ENCODE measurements at regions not wholly inside any gene's neighbourhood (a gene's known extent, or its start where the extent isn't known, plus 50 kb on each side); places are given as distances from the start of the nearest gene placed in this dataset.

DNA sequence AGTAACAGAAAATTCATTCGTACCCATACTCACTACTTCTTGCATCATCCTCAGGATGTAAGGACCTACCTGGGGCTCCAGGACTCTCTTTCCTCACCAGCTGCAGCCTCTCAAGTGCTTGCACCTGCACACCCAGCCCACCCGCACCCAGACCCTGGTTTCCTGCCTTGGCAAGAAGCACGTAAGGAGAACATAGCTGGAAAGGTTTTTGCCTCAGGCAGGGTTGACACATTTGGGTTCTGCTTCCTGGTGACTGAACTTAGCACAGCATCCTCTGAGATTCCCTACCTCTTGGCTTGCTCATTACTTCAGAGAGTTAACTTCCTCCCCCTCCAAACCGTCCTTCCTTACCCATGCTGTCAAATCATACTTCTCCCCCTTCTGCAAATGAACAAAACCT, 556.9 kb downstream of the CD83 start:
- Histone ChIP-seq H2BK15ac (ENCODE audit: low read depth, low read length) (no peak overlapping the region), H4K20me1 (ENCODE audit: control insufficient read depth, insufficient read depth, insufficient read length) (no peaks in the 10 kb centered on the region), H2AFZ (ENCODE audit: low read length) (no peak overlapping the region), H4K8ac (replicated peaks; ENCODE audit: insufficient read length, low read depth, low read length) (no peak overlapping the region), H3T11ph (ENCODE audit: low read length) (no peak overlapping the region), H4K5ac (ENCODE audit: insufficient read length, low read depth, low read length) (no peak overlapping the region), H3K27me3 (ENCODE audit: insufficient read depth, low read length) (no peaks in the 10 kb centered on the region), H3K56ac (ENCODE audit: insufficient read length, low read depth, low read length) (no peak overlapping the region), H3K18ac (ENCODE audit: insufficient read length, low read depth, low read length) (no peak overlapping the region), H4K91ac (ENCODE audit: insufficient read length, low read depth, low read length) (no peak overlapping the region), H3K9ac (ENCODE audit: extremely low read depth, insufficient read length, low read length) (no peak overlapping the region), H2BK20ac (ENCODE audit: low read depth, low read length, poor library complexity, severe bottlenecking) (no peak overlapping the region), H3K14ac (ENCODE audit: insufficient read depth, low read length) (no peak overlapping the region), H2BK120ac (ENCODE audit: low read depth, low read length, poor library complexity, severe bottlenecking) (no peak overlapping the region), H3K27ac (ENCODE audit: insufficient read length, low read depth, low read length) (no peak overlapping the region), H3K23me2 (ENCODE audit: insufficient read length, low read depth, low read length, poor library complexity, severe bottlenecking) (no peaks in the 10 kb centered on the region), H3K79me2 (ENCODE audit: insufficient read depth, low read length) (no peaks in the 10 kb centered on the region), H2BK12ac (ENCODE audit: insufficient read length, low read depth, low read length) (no peak overlapping the region), H3K4me1 (ENCODE audit: insufficient read depth, low read length) (peaks cover 2% of the 10 kb centered on the region; the same call in 1 of the 2 replicates), H3K79me1 (ENCODE audit: insufficient read depth, low read depth, low read length, poor library complexity, severe bottlenecking) (no peaks in the 10 kb centered on the region), H2BK5ac (ENCODE audit: insufficient read length, low read length) (no peak overlapping the region), H3K23ac (ENCODE audit: insufficient read length, low read depth, low read length) (no peak overlapping the region), H2AK5ac (ENCODE audit: insufficient read length, low read length) (no peak overlapping the region), H3K4me2 (ENCODE audit: insufficient read depth, insufficient read length, low read length) (no peak overlapping the region), H3K4ac (ENCODE audit: low read depth, low read length) (no peak overlapping the region), H3K9me3 (ENCODE audit: control insufficient read depth, low read depth, low read length) (no peaks in the 10 kb centered on the region)
- Mint-ChIP-seq H3K27ac (no peak overlapping the region), H3K4me1 (peaks cover 12 to 14% of the 10 kb centered on the region in 2 experiments), H3K9me3 (no peaks in the 10 kb centered on the region), H3K27me3 (ENCODE audit: low read depth) (no peaks in the 10 kb centered on the region), H3K4me3 (no peak overlapping the region), H3K36me3 (ENCODE audit: insufficient read depth in 1 of 3, low read depth in 3 of 3) (no peaks in the 10 kb centered on the region; a peak in 1 of 7 replicates)
- WGBS (ENCODE audit: extremely low coverage, insufficient read length, low lambda C conversion rate): no CpG with 5 or more reads among the region's 4 CpGs
- DNase-seq: no peak
- no peak for TF ChIP-seq CTCF (conservative IDR thresholded peaks at IDR 0.05)
